Ovary (tissue), 7 donors: ENCODE measurements at regions not wholly inside any gene's neighbourhood (a gene's known extent, or its start where the extent isn't known, plus 50 kb on each side); places are given as distances from the start of the nearest gene placed in this dataset.

Source experiments
- DNase-seq, 5 donors: peaks; one replicate each; pipeline ENCODE4 v3.0.0-alpha.2; 2019 to 2020
- H3K27ac ChIP-seq, 2 donors: fragments of 200-600 bp; one replicate each; pipeline versions ENCODE4 v1.5.1 to v1.8.0; 2019 to 2022
- H3K27me3 ChIP-seq: fragments of 200-600 bp; one replicate; pipeline ENCODE4 v1.8.0; 2022
- H3K36me3 ChIP-seq: fragments of 200-600 bp; sonication (generic); one replicate; pipeline ENCODE4 v1.5.1; 2019
- H3K4me1 ChIP-seq: one replicate; pipeline ENCODE4 v1.8.1; 2013; ENCODE audit warnings: mild to moderate bottlenecking, moderate library complexity; ENCODE audit not compliant: insufficient read depth
- H3K4me3 ChIP-seq: fragments of 200-600 bp; sonication (generic); one replicate; pipeline ENCODE4 v1.5.1; 2017
- H3K9me3 ChIP-seq, 2 donors: fragments of 200-600 bp in 1 of 2; sonication (generic) in 1 of 2; one replicate each; pipeline versions ENCODE4 v1.5.1 to v1.8.1; 2013 to 2019; ENCODE audit warnings: mild to moderate bottlenecking in 1 of 2, moderate library complexity in 1 of 2
- CTCF ChIP-seq, 3 donors: fragments of 450-650 bp in 2 of 3; fragments of 200-600 bp in 1 of 3; IDR thresholded peaks; one replicate each; pipeline versions ENCODE4 v1.5.1 to v1.8.0; 2016 to 2022; ENCODE audit warnings: antibody characterized with exemption in 3 of 3, mild to moderate bottlenecking in 1 of 3
- EP300 ChIP-seq: sonication (generic); formaldehyde crosslinking; IDR thresholded peaks from one replicate; pipeline ENCODE4 v1.6.1; 2017; ENCODE audit warnings: antibody characterized with exemption
- POLR2A ChIP-seq: fragments of 450-650 bp; IDR thresholded peaks from one replicate; pipeline ENCODE4 v1.6.1; 2017; ENCODE audit warnings: antibody characterized with exemption, mild to moderate bottlenecking, moderate library complexity
- WGBS, 3 donors: extraction: QIAGEN DNeasy Blood & Tissue Kit in 1 of 3; methylation state at CpG; one replicate each; pipeline versions ENCODE4 v1.1.5 to v1.1.7; 2013 to 2017; 5-methylcytosine and 5-hydroxymethylcytosine counted together
- intact Hi-C, 4 donors: fragments of 100-400 bp; cut with DNase I; formaldehyde crosslinking; loops; one replicate each; pipeline versions ENCODE4 v1.11.0 to v1.15.1; 2022 to 2023
- donor health status: DM: no; HTN: no; CAD: no; lungs with moderate emphysema.
- donor health status: DM: no; HTN: no; CAD: no.
- donor health status: Bipolar disorder and iron deficiency.
- donor health status: DM: no; HTN: no; CAD: no.
- donor health status: DM: yes; HTN: yes; CAD: no.

- Histone ChIP-seq H3K27ac (no peak overlapping the region), H3K27me3 (no peaks in the 10 kb centered on the region), H3K9me3 (no peaks in the 10 kb centered on the region), H3K4me3 (no peak overlapping the region), H3K4me1 (no peaks in the 10 kb centered on the region), H3K36me3 (no peaks in the 10 kb centered on the region)
- no peak for TF ChIP-seq EP300
- no peak for TF ChIP-seq CTCF (IDR thresholded peaks at IDR 0.05)
- TF ChIP-seq POLR2A = no peak
- DNase-seq = no peak
- WGBS, 3 donors = 40 to 46% (median 45%) methylated on average over 2 of the region's 2 CpGs
- intact Hi-C loops = no loop called here
Measured at GRCh38 chr3:96101006-96101560, 713.3 kb upstream of the EPHA6 start.

GRCh38 chr3:96106701-96107100 lies 707.7 kb upstream of the EPHA6 start:
- WGBS, 3 donors = 91 to 96% (median 91%) methylated on average over 2 of the region's 2 CpGs
- TF ChIP-seq CTCF (IDR thresholded peaks at IDR 0.05) (no peak), EP300 (no peak), POLR2A (no peak)
- Histone ChIP-seq H3K27me3 (no peaks in the 10 kb centered on the region), H3K27ac (no peak overlapping the region), H3K36me3 (no peaks in the 10 kb centered on the region), H3K4me3 (no peak overlapping the region), H3K9me3 (no peaks in the 10 kb centered on the region), H3K4me1 (no peaks in the 10 kb centered on the region)
- intact Hi-C loops = no loop called here
- no peak for DNase-seq
